ENCODE measurements at regions not wholly inside any gene's neighbourhood (a gene's known extent, or its start where the extent isn't known, plus 50 kb on each side); places are given as distances from the start of the nearest gene placed in this dataset.

DNA sequence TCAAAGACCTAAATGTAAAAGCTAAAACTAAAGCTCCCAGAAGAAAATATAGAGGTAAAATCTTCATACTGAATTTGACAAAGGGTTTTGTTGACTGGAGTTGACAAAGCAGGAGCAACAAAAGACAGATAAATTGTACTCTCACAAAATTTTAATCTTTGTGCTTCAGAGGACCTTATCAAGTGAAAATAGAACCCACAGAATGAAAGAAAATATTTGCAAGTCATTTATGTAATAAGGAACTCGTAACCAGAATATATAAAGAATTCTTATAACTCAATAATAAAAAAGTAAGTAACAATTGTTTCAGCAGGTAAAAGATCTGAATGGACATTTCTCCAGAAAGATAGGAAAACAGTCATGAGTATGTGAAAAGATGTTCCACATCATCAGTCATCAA lies 62.0 kb upstream of the SRRM3 start:
- TF ChIP-seq CTCF (IDR thresholded peaks at IDR 0.05; ENCODE audit: low read depth, low read length) (no peak), EZH2phosphoT487 (IDR thresholded peaks at IDR 0.05; ENCODE audit: low read depth) (no peak)

Measured in OCI-LY3 (cell line).